GM12878 (cell line): ENCODE measurements at regions not wholly inside any gene's neighbourhood (a gene's known extent, or its start where the extent isn't known, plus 50 kb on each side); places are given as distances from the start of the nearest gene placed in this dataset.

Experiments used
- ATAC-seq: fragments of 200-7000 bp; cut with Tn5 transposase; 3 replicates; pipeline ENCODE4 v1.9.1; 2020; ENCODE audit warnings: mild to moderate bottlenecking, moderate library complexity
- BruUV-seq: library from RNA; stranded (reverse); fragments of 400-500 nt; replicated peaks from 2 replicates; lab custom pipeline; 2021; lab: Mats Ljungman, UMichigan
- CTCF ChIA-PET: fragments of 300-600 bp; sonication (Branson Sonifier 250); formaldehyde crosslinking; extraction: SDS; loops from one replicate; lab custom pipeline; 2021; ENCODE audit warnings: inconsistent platforms; lab: Yijun Ruan, JAX
- POLR2A ChIA-PET: fragments of 350-600 bp; formaldehyde crosslinking; extraction: SDS; loops from one replicate; lab custom pipeline; 2021; ENCODE audit warnings: inconsistent platforms; lab: Charles Lee
- RAD21 ChIA-PET: fragments of 300-600 bp; sonication (Branson Sonifier 250); formaldehyde crosslinking; loops from one replicate; lab custom pipeline; 2023; ENCODE audit warnings: antibody characterized with exemption; ENCODE audit not compliant: unreplicated experiment; lab: Charles Lee
- SMC1A ChIA-PET: fragments of 300-600 bp; sonication (Branson Sonifier 250); formaldehyde crosslinking; loops from one replicate; lab custom pipeline; 2023; ENCODE audit not compliant: unreplicated experiment, uncharacterized antibody; lab: Charles Lee
- DNase-seq: peaks from one replicate; pipeline ENCODE4 v3.0.0-alpha.2; 2011; ENCODE audit warnings: low read depth, low spot score
- FAIRE-seq: peaks from 3 replicates; lab custom pipeline; 2011; peaks lifted over from hg19 to GRCh38; lab: Jason Lieb, UNC
- H2AFZ ChIP-seq: 2 replicates; pipeline ENCODE4 v1.6.0; 2011; ENCODE audit warnings: low read depth, low read length, control low read depth; ENCODE audit not compliant: control insufficient read depth
- H3K27ac ChIP-seq: 2 replicates; pipeline ENCODE4 v1.5.1; 2011; ENCODE audit warnings: control low read depth; ENCODE audit not compliant: control insufficient read depth, insufficient read depth
- H3K27me3 ChIP-seq, 2 experiments: replicated peaks in 1 of 2; 2 replicates each; pipeline versions ENCODE4 v1.6.0 to v1.6.1; 2011; ENCODE audit warnings: low read length in 1 of 2; ENCODE audit not compliant: control insufficient read depth in 2 of 2, insufficient read depth in 2 of 2
- H3K36me3 ChIP-seq, 2 experiments: 2 replicates each; pipeline ENCODE4 v1.5.1; 2011; ENCODE audit warnings: low read length in 1 of 2; ENCODE audit not compliant: control insufficient read depth in 2 of 2, insufficient read depth in 2 of 2
- H3K4me1 ChIP-seq: 2 replicates; pipeline ENCODE4 v1.6.1; 2011; ENCODE audit warnings: mild to moderate bottlenecking, low read length, moderate library complexity, mixed read lengths; ENCODE audit not compliant: control insufficient read depth, insufficient read depth
- H3K4me2 ChIP-seq: 2 replicates; pipeline ENCODE4 v1.6.0; 2011; ENCODE audit warnings: control low read depth; ENCODE audit not compliant: control insufficient read depth, insufficient read depth
- H3K4me3 ChIP-seq: fragments of 200-600 bp; sonication (generic); 2 replicates; pipeline ENCODE4 v1.5.1; 2016
- H3K79me2 ChIP-seq: 2 replicates; pipeline ENCODE4 v1.6.0; 2011; ENCODE audit warnings: low read length; ENCODE audit not compliant: control insufficient read depth, insufficient read depth
- H3K9ac ChIP-seq: 2 replicates; pipeline ENCODE4 v1.8.0; 2011; ENCODE audit warnings: low read length, control low read depth, mixed read lengths; ENCODE audit not compliant: control insufficient read depth, insufficient read depth
- H3K9me3 ChIP-seq: replicated peaks from 3 replicates; pipeline ENCODE4 v1.5.1; 2011; ENCODE audit warnings: mild to moderate bottlenecking, low read length; ENCODE audit not compliant: control insufficient read depth, insufficient read depth
- H4K20me1 ChIP-seq: 2 replicates; pipeline ENCODE4 v1.6.0; 2011; ENCODE audit not compliant: control insufficient read depth, insufficient read depth
- ASH2L ChIP-seq: fragments of 300-600, 200-600 bp; sonication (generic); IDR thresholded peaks from 2 replicates; pipeline ENCODE4 v1.6.1; 2017; ENCODE audit warnings: low read depth, mild to moderate bottlenecking, borderline replicate concordance
- BHLHE40 ChIP-seq, 2 experiments: fragments of 450-650 bp in 1 of 2; IDR thresholded peaks; 2 replicates each; pipeline ENCODE4 v1.6.1; 2011 to 2017; ENCODE audit warnings: low read depth in 2 of 2, borderline replicate concordance in 1 of 2, improper control_type of control experiment in 1 of 2, low read length in 1 of 2, mild to moderate bottlenecking in 1 of 2
- IRF4 ChIP-seq: IDR thresholded peaks from 2 replicates; pipeline ENCODE4 v1.6.1; 2011; ENCODE audit warnings: low read depth, low read length
- SIX5 ChIP-seq: IDR thresholded peaks from 2 replicates; pipeline ENCODE4 v1.6.1; 2011; ENCODE audit warnings: mild to moderate bottlenecking, low read depth, low read length, moderate library complexity; ENCODE audit not compliant: severe bottlenecking
- SMC3 ChIP-seq: IDR thresholded peaks from 2 replicates; pipeline ENCODE4 v1.6.1; 2011; ENCODE audit warnings: low read length, improper control_type of control experiment, borderline replicate concordance
- TAF1 ChIP-seq: IDR thresholded peaks from 2 replicates; pipeline ENCODE4 v1.6.1; 2011; ENCODE audit warnings: mild to moderate bottlenecking, low read depth, low read length, borderline replicate concordance
- WGBS: methylation state at CpG from one replicate; pipeline ENCODE4 v1.1.6; 2016; ENCODE audit warnings: low lambda C conversion rate; ENCODE audit not compliant: insufficient replicate concordance, insufficient coverage; ENCODE audit errors: missing lambda C conversion rate; 5-methylcytosine and 5-hydroxymethylcytosine counted together
- in situ Hi-C: fragments of 300-500 bp; cut with MboI; formaldehyde crosslinking; loops from 9 replicates; pipeline ENCODE4 v1.14.3; 2018; ENCODE audit warnings: mixed read lengths
- intact Hi-C: fragments of 100-400 bp; cut with micrococcal nuclease; formaldehyde crosslinking; loops from one replicate; pipeline ENCODE4 v1.14.2; 2022; ENCODE audit not compliant: unreplicated experiment
- TF ChIP-seq, protein P1 (sequence below): fragments of 150-350 bp; IDR thresholded peaks from 2 replicates; pipeline ENCODE4 v1.6.1; 2014; ENCODE audit warnings: mild to moderate bottlenecking, low read depth, low read length

DNA sequence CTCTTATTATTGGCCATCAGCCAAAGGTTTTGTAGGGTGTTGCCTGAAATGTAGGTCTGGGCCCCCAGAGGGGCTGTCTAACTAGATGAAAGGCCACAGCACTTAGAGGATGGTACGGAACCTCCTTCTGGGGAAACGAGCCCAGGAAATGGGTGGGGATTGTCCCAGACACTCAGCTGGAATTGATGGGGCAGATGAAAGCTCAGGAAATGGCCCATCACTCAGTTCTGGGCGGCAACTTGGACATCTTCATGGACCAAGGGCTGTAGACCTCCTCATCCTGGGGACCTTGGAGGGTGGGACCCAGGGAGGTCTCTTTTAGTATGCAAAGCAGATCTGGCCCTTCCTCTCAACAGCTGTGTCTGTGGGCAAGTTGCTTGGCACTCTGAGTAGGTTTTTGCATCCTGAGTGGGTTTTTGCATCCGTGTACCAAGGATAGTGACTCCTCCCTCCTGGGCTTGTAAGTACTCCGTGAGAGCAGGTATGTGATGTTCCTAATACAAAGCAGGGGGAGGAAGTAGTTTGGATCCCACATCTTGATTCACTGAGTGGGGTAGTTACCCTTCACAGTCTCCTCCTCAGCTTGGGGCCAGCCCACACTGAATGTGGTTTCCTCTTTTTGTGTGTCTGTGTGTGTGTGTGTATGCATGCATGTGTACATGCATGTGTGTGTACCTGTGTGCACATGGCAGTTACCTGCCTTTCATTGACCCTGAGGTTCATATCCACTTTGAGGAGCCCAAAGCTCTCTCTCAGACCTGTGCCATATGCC is 292.0 kb downstream of the RPLP1 start:
- Histone ChIP-seq H4K20me1 (no peaks in the 10 kb centered on the region), H3K4me1 (no peaks in the 10 kb centered on the region), H2AFZ (no peak overlapping the region), H3K27ac (no peak overlapping the region), H3K9me3 (peaks cover 6% of the 10 kb centered on the region; the same call in 2 of the 3 replicates), H3K36me3 (no peaks in the 10 kb centered on the region), H3K4me3 (no peak overlapping the region), H3K9ac (no peak overlapping the region), H3K79me2 (no peaks in the 10 kb centered on the region), H3K4me2 (no peak overlapping the region), H3K27me3 (peaks cover 2 to 8% of the 10 kb centered on the region in 2 experiments; a peak in 3 of 4 replicates)
- no peak for FAIRE-seq
- no TSS peak for BruUV-seq
- no peak for TF ChIP-seq ASH2L
- TF ChIP-seq, protein P1, sequence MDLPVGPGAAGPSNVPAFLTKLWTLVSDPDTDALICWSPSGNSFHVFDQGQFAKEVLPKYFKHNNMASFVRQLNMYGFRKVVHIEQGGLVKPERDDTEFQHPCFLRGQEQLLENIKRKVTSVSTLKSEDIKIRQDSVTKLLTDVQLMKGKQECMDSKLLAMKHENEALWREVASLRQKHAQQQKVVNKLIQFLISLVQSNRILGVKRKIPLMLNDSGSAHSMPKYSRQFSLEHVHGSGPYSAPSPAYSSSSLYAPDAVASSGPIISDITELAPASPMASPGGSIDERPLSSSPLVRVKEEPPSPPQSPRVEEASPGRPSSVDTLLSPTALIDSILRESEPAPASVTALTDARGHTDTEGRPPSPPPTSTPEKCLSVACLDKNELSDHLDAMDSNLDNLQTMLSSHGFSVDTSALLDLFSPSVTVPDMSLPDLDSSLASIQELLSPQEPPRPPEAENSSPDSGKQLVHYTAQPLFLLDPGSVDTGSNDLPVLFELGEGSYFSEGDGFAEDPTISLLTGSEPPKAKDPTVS, result no peak
- TF ChIP-seq SIX5, result no peak
- ChIA-PET POLR2A (no interaction called here), SMC1A (interaction anchor here (1.2 to 2.7 kb wide), 7 partner anchors 8 to 377 kb away, joined by 3 to 13 read pairs (median 7); no protein-coding TSS in a partner anchor), RAD21 (interaction anchor here (0.6 to 1.4 kb wide), 3 partner anchors 11 to 67 kb away, joined by 3 to 4 read pairs (median 3); no protein-coding TSS in a partner anchor), CTCF (interaction anchor here (0.6 to 1.3 kb wide), 3 partner anchors 9 to 138 kb away, joined by 3 to 4 read pairs (median 3); no protein-coding TSS in a partner anchor)
- 0% methylated on average over 5 of the region's 5 CpGs for WGBS
- no peak for ATAC-seq
- in situ Hi-C loops (no loop called here), intact Hi-C loops (no loop called here)
- no peak for DNase-seq

DNA sequence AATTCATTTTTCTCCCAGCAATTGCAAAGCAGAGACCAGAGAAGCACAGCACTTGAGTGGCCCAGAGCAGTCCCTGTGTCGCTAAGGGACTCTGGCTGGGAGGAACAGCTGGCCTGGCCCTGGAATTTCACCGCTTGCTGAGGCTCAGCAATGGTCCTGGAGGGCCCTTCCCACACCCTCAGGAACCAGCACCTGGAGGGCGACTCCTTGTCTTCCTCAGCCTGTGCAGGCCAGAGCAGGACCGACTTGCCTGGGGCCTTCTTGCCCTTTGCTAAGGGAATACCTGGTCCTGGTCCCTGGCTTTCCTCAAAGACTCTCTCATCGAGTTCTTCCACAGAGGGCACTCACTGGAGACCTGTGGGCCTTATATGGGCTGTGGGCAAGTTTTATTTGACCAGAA is 294.6 kb downstream of the RPLP1 start:
- intact Hi-C loops (no loop called here), in situ Hi-C loops (no loop called here)
- no peaks in the 10 kb centered on the region for H3K4me1 ChIP-seq
- no peak overlapping the region for H3K4me3 ChIP-seq
- ChIA-PET SMC1A (no interaction called here), RAD21 (interaction anchor here (1.5 kb wide), 1 partner anchor 20 kb away, joined by 3 read pairs; no protein-coding TSS in a partner anchor), CTCF (no interaction called here), POLR2A (no interaction called here)
- H3K36me3 ChIP-seq, result no peaks in the 10 kb centered on the region
- TF ChIP-seq TAF1, result no peak
- TF ChIP-seq IRF4, result no peak
- TF ChIP-seq SMC3, result no peak
- TF ChIP-seq BHLHE40 (IDR thresholded peaks at IDR 0.05; ENCODE audit: borderline replicate concordance in 1 of 2, low read depth in 2 of 2, low read length in 1 of 2), result no peak
- no peak for DNase-seq
- no peak overlapping the region for H2AFZ ChIP-seq
- no peak for FAIRE-seq
- peaks cover 2 to 4% of the 10 kb centered on the region in 2 experiments; a peak in 2 of 4 replicates for H3K27me3 ChIP-seq
- H3K27ac ChIP-seq, result no peak overlapping the region
- peaks cover 17% of the 10 kb centered on the region; the same call in 2 of the 3 replicates for H3K9me3 ChIP-seq
- WGBS, result 19% methylated on average over 5 of the region's 5 CpGs
- no TSS peak for BruUV-seq
- H3K9ac ChIP-seq, result no peak overlapping the region
- H3K79me2 ChIP-seq, result no peaks in the 10 kb centered on the region
- H4K20me1 ChIP-seq, result no peaks in the 10 kb centered on the region
- no peak overlapping the region for H3K4me2 ChIP-seq
- ATAC-seq, result no peak
